ENCODE measurements at regions not wholly inside any gene's neighbourhood (a gene's known extent, or its start where the extent isn't known, plus 50 kb on each side); places are given as distances from the start of the nearest gene placed in this dataset.

DNA sequence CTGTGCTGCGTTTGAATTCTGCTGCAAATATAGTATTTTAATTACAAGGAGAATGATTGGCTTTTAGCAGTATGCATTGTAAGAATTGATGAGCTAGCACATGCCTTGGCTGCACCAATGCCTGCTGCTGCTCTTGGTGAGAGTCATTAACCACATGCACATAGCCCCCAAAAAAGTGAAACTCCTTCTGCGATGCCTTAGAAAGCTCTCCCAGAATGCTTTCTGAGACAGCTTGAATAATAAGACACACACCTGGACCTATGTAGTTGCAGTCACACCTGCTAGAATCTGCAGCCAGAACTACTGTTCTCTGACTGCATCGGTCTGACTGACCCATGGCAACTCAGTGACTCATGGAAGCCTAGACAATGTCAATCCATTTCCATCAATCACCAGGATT, 170.1 kb upstream of the DDX18 start:
- no peak for DNase-seq (ENCODE audit: low read depth)

DNA sequence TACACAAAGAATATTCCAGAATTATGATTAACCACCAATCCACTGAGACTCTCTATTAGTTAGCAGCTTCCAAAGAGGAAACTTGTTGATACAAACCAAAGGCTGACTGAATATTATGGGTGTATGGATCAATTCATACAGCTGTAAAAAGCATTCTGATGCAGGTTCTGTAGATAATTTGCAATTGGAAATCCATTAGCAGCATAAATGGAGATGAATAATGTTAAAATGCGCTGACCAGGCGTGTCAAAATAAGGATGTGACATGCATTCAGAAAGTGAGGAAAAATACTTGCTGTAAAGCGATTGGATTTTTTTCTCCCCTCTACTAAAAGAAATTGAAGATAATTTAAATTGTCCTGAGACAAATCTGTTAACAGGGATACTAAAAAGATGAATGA, 169.0 kb upstream of the DDX18 start:
- no peak for DNase-seq (ENCODE audit: low read depth)

GRCh38 chr2:117646099-117646498, 168.4 kb upstream of the DDX18 start:
- DNase-seq (ENCODE audit: low read depth): no peak

DNA sequence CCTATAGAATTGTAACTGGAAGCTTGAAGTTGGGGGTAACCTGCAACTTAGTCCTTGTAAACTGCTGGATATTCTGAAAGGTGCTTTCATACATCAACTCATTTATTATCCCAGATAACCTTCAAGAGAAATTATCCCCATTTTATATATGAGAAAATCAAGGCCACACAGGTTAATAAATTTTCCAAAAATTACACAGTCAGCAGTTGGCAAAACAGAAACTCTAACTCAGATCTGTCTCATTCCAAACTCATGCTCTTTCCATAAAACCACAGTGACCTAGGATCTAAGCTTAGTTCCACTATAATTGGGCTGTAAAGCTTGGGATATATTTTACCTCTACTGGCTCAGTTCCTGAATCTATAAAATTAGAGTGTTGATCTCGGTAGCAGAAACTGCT, 167.6 kb upstream of the DDX18 start:
- no peak for DNase-seq (ENCODE audit: low read depth)

DNA sequence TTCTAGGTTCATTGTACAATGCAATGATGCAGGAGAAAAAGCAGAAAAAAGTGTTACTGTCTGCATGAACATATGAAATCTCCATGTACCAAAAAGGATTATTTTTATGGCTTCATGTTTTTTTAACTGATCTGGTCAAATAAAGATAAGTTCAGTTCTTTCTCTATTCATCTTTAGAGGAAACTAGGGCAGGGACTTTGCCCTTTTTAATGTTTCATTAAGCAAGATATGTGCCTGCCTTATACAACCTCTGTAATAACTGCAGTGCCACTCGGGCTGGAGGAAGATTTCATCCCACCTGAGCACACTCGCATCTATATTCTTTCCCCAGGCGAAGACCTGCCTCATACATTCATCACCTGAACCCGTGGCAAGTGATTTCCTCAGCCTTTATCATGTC, 157.9 kb upstream of the DDX18 start:
- DNase-seq (ENCODE audit: low read depth): no peak

GRCh38 chr2:117661619-117662018, 152.9 kb upstream of the DDX18 start:
- DNase-seq (ENCODE audit: low read depth): no peak

DNA sequence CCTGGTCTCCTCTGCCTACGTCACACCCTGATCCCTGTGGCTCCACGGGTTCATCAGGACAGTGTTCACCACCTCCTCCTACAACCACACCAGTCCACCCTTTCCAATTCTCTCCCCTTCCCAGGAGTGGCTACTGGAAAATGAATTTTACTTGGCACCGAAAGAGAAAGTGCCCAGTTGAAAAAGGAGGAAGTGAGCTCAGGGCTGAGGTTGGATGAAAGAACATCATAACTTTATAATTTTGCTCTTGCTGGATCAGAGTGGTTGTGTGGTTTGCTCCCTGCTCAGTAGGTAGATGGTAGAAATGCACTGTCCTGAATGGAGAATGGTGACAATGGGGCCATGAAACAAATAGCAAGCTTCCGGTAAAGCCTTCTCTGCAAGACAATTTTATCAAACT, 140.3 kb upstream of the DDX18 start:
- DNase-seq (ENCODE audit: low read depth): no peak

DNA sequence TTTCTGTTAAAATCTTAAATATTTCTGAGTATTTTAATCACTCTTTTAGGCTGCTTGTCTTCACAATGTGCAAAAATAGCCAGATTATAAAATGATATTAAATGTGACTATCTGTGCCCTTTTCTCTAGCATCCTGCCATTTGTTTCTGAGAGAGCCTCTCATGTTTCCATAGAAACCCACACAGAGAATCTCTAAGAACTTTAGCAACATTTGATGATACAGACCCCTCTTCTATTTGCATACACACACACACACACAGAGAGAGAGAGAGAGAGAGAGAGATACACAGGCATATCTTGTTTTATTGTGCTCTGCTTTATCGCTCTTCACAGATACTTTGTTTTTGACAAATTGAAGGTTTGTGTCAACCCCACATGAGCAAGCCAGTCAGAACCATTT, 134.5 kb upstream of the DDX18 start:
- no peak for DNase-seq (ENCODE audit: low read depth)

DNA sequence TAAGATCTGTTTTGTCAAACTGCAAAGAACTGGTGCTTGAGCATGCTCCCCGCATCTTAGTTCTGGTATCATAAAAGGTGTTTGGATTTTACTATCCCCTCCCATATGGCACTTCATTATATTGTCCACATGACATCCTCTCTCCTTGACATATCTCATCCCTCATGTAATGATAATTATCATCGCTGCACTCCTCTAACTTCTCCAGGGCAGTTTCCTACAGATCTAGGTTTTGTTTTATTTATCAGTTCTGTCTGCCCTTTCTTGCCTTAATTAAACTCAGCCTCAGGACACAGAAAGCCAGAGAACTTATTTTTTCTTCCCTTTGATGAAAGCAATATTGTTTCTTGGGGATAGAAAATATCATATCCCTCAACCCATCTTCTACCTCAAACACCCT, 129.6 kb upstream of the DDX18 start:
- DNase-seq (ENCODE audit: low read depth): no peak

DNA sequence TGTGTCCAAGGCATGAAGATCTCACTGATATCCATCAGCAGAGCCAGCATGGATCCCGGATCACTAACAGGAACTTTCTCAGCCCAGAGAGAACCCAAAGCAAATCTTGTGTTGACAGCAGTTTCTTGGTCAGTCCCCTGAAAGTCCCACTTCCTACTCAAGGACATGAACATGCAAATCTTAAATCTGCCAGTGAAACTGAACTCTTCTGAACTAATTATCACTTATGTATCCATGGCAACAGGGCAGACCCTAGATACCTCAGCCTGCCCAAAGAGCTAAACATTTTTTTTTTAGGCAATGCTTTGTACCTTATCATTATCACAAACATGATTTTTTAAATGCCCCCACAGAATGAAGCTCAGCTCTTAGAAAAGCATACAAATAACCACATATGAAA, 127.8 kb upstream of the DDX18 start:
- no peak for DNase-seq (ENCODE audit: low read depth)

GRCh38 chr2:117691595-117691994, 122.9 kb upstream of the DDX18 start:
- DNase-seq (ENCODE audit: low read depth): no peak

GRCh38 chr2:117692001-117692763, 122.3 kb upstream of the DDX18 start:
- no peak for DNase-seq (ENCODE audit: low read depth)

GRCh38 chr2:117693154-117693553, 121.3 kb upstream of the DDX18 start:
- DNase-seq (ENCODE audit: low read depth): no peak

- DNase-seq (ENCODE audit: low read depth): no peak
Observed at GRCh38 chr2:117693651-117694050, 120.8 kb upstream of the DDX18 start.

DNA sequence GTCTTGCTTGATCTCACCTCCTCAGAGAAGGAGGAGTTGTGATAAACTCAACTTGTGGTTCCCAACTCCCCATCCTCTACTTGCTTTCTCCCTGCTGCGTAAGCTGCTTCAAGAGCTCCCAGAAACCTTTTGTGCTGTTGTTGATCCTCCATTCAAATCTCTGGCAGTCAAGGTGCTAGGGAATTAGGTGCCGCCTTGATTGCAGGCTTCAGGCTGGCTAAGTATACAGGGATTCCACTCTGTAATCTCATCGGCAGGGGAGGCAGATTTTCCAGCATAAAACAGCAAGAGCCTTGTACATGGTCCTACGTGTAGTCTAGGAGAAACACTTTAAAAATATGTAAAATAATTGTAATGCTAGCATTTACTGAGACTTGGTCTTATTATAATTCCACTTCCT, 116.2 kb upstream of the DDX18 start:
- DNase-seq (ENCODE audit: low read depth): no peak

GRCh38 chr2:117698819-117699218, 115.7 kb upstream of the DDX18 start:
- no peak for DNase-seq (ENCODE audit: low read depth)

GRCh38 chr2:117700471-117700870, 114.0 kb upstream of the DDX18 start:
- DNase-seq (ENCODE audit: low read depth): no peak

DNA sequence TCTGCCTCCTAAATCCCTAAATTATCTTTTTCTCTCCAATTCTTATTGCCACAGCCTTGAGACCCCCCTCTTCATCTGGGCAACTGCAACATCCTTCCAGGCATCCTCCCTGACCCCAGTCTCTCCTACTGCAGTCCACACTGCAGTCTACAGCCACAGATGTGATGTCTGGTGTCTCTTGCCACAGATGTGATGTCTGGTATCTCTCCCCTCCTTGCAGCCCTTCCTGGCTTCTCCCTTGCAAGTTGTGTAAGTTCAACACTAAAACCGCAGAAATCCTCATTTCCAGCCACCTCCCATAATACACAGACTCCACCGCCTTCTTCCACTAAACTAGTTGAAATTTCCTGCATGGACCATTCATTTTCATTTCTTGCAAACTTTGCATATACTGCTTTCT, 113.1 kb upstream of the DDX18 start:
- DNase-seq (ENCODE audit: low read depth): no peak

GRCh38 chr2:117702098-117702497, 112.4 kb upstream of the DDX18 start:
- no peak for DNase-seq (ENCODE audit: low read depth)

- DNase-seq (ENCODE audit: low read depth): no peak
Observed at GRCh38 chr2:117703858-117704257, 110.6 kb upstream of the DDX18 start.

DNA sequence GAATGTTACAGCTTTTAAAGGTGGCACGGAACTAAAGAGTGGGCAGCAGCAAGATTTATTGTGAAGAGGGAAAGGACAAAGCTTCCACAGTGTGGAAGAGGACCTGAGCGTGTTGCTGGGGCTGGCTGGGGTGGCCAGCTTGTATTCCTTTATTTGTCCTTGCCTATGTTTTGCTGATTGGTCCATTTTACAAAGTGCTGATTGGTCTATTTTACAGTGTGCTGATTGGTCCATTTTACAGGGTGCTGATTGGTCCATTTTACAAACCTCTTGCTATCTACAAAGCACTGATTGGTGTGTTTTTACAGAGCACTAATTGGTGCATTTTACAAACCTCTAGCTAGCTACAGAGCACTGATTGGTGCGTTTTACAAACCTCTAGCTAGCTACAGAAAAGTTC, 109.7 kb upstream of the DDX18 start:
- DNase-seq (ENCODE audit: low read depth): no peak

GRCh38 chr2:117707874-117708273, 106.6 kb upstream of the DDX18 start:
- DNase-seq (ENCODE audit: low read depth): no peak

- no peak for DNase-seq (ENCODE audit: low read depth)
Observed at GRCh38 chr2:117712684-117713083, 101.8 kb upstream of the DDX18 start.

DNA sequence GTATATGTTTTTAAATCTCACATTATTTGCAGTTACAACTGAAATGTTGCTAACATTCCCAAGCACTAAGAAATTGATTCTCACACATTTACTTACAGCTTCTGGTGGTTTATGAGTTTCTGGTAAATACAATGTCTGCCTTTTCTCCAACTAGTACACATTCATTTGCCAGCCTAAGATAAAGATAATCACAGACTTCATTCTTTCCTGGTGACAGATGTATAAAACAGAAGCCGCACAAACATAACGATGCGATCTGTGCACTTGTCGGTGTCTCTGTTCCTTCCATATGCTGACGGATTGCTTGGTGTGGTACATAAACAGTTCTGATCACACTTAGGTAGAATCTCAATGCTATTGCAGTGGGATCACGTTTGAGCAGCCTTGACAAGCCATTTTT, 100.4 kb upstream of the DDX18 start:
- DNase-seq (ENCODE audit: low read depth): no peak
